ENCODE measurements at regions not wholly inside any gene's neighbourhood (a gene's known extent, or its start where the extent isn't known, plus 50 kb on each side); places are given as distances from the start of the nearest gene placed in this dataset.
A peak's percentile ranks its signal among the peaks of the same experiment; 100 is the strongest.
"Not testable (repeated sequence)": the region's sequence is repeated elsewhere in the genome, so short reads cannot be mapped to it uniquely, and the experiment has no call there.

- no peak for DNase-seq
- no peak for TF ChIP-seq POLR2A (IDR thresholded peaks at IDR 0.05; ENCODE audit: low read length)
- TF ChIP-seq GATA1 (IDR thresholded peaks at IDR 0.05; ENCODE audit: low read depth, low read length): no peak
Measured at GRCh38 chr3:137647179-137647578, 116.9 kb upstream of the SOX14 start.

- no peak for TF ChIP-seq GATA1 (IDR thresholded peaks at IDR 0.05; ENCODE audit: low read depth, low read length)
- TF ChIP-seq POLR2A (IDR thresholded peaks at IDR 0.05; ENCODE audit: low read length): no peak
- no peak for DNase-seq
Measured at GRCh38 chr3:137669519-137670060, 94.5 kb upstream of the SOX14 start.

DNA sequence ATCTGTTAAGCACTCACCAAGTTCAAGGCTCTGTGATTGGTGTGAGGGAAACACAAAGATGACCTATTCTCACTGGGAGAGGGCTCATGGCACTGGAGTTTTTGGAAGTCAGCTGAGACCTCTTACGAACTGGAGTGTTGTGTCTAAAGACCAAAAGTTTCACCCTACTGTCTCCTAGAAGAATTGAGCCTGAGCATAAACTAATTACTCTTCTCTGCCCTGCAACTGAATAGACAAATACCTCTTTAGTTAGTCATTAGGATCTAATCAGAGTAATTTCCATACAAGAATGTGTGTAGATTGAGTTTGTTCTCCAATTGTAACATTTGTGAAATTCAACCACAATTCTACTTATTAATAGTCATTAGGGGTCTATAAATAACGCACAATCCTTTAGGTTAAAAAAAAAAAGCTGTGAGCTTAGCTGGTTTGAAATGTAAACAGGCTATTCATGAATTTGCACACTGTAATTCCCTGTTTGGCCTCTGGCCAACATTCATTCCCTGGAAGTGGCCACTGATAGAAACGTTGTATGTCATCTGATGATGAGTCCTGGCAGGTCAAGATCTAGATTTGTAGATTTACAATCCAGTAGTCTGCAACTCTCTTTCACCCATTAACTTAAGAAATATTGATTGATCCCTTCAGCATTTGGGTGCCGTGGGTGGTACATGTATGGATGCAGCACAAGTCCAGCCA is 76.8 kb upstream of the SOX14 start:
- TF ChIP-seq GATA1 (IDR thresholded peaks at IDR 0.05; ENCODE audit: low read depth, low read length) (no peak), POLR2A (IDR thresholded peaks at IDR 0.05; ENCODE audit: low read length) (no peak)

DNA sequence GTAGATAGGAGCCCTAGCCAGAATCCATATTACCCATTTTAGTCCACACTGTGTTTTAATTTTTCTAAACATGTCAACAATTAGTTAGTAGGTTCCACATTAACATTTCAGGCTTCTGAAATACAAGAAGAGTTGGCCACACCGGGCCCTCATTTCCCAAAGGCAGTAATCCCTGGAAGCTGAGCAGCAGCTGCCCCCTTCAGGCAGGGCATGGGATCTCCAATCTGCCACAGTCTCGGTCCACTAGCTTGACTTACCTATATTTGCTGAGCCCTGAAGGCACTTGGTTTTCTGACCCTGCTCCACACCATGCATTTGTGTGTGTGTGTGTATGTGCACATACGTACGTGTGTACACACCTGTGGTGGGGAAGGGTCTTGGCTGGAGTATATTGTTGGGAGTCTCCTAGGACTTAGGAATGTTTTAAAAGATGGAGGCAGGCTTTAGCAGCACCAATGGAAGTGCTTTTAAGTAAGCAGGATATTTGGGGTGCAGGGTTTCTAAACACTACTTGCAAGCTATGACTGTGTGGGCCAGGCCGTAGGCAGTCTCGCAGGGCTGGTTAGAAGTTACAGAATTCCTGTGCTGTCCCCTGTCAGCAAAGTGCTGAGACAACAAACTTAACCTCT is 71.2 kb upstream of the SOX14 start:
- TF ChIP-seq POLR2A (IDR thresholded peaks at IDR 0.05; ENCODE audit: low read length) (no peak), GATA1 (IDR thresholded peaks at IDR 0.05; ENCODE audit: low read depth, low read length) (no peak)
- DNase-seq: peak in 1 of 2 experiments; percentile 21

More for the DNA sequence above, 76.8 kb upstream of the SOX14 start:
- DNase-seq: no peak

DNA sequence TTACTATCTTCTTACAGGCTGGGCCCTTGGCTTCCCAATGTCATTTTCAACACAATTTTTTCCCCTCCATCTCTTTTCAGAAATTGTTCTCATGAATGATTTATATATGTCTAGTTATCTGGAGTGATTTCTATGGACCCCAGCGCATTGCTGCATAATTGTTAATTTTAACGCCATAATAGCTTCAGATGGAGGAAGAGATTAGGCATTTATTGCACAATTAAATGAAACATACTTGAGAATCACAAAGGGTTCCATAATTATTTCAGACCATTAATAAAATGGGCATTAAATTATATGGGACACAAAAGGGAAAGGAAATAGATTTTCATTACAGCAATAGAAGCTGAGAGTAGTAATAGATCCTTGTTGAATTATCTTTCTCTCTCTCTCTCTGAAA is 70.3 kb upstream of the SOX14 start:
- no peak for DNase-seq
- no peak for TF ChIP-seq GATA1 (IDR thresholded peaks at IDR 0.05; ENCODE audit: low read depth, low read length)
- TF ChIP-seq POLR2A (IDR thresholded peaks at IDR 0.05; ENCODE audit: low read length): no peak

GRCh38 chr3:137694836-137695235 is 69.3 kb upstream of the SOX14 start:
- no peak for DNase-seq
- TF ChIP-seq GATA1 (IDR thresholded peaks at IDR 0.05; ENCODE audit: low read depth, low read length) (no peak), POLR2A (IDR thresholded peaks at IDR 0.05; ENCODE audit: low read length) (no peak)

DNA sequence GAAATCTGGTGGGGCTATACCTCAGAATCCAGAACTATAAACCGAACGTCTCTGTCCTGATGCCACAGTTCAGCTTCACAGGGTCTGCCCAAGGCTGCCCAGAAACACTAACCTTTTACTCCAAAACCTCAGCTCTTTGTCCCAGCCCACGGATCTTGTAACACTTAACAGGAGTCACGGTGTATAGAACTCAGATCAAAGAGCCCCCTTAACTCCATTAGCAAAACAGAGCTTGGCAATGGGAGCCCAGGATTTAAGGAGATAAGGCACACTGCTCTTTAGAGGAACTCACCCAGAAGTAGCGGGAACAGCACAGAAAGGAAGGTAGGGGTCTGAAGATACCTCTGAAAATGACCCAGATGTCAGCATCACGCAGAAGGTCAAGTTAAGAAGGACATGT is 68.8 kb upstream of the SOX14 start:
- TF ChIP-seq GATA1 (IDR thresholded peaks at IDR 0.05; ENCODE audit: low read depth, low read length): no peak
- TF ChIP-seq POLR2A (IDR thresholded peaks at IDR 0.05; ENCODE audit: low read length): no peak

GRCh38 chr3:137709011-137709601 is 55.0 kb upstream of the SOX14 start:
- no peak for TF ChIP-seq GATA1 (IDR thresholded peaks at IDR 0.05; ENCODE audit: low read depth, low read length)
- TF ChIP-seq POLR2A (IDR thresholded peaks at IDR 0.05; ENCODE audit: low read length): no peak
- peak; percentile 1 to 3 for DNase-seq

More for the DNA sequence above, 68.8 kb upstream of the SOX14 start:
- DNase-seq: no peak

DNA sequence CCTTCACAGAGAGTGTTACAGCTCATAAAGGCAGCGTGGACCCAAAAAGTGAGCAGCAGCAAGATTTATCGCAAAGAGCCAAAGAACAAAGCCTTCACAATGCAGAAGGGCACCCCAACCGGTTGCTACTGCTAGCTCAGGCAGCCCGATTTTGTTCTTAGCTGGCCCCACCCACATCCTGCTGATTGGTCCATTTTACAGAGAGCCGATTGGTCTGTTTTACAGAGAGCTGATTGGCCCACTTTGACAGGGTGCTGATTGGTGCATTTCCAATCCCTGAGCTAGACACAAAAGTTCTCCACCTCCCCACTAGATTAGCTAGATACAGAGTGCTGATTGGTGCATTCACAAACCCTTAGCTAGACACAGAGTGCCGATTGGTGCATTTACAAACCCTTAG is 50.1 kb upstream of the SOX14 start:
- not testable (repeated sequence) for DNase-seq
